ENCODE measurements at regions not wholly inside any gene's neighbourhood (a gene's known extent, or its start where the extent isn't known, plus 50 kb on each side); places are given as distances from the start of the nearest gene placed in this dataset.
"Not testable (repeated sequence)": the region's sequence is repeated elsewhere in the genome, so short reads cannot be mapped to it uniquely, and the experiment has no call there.

DNA sequence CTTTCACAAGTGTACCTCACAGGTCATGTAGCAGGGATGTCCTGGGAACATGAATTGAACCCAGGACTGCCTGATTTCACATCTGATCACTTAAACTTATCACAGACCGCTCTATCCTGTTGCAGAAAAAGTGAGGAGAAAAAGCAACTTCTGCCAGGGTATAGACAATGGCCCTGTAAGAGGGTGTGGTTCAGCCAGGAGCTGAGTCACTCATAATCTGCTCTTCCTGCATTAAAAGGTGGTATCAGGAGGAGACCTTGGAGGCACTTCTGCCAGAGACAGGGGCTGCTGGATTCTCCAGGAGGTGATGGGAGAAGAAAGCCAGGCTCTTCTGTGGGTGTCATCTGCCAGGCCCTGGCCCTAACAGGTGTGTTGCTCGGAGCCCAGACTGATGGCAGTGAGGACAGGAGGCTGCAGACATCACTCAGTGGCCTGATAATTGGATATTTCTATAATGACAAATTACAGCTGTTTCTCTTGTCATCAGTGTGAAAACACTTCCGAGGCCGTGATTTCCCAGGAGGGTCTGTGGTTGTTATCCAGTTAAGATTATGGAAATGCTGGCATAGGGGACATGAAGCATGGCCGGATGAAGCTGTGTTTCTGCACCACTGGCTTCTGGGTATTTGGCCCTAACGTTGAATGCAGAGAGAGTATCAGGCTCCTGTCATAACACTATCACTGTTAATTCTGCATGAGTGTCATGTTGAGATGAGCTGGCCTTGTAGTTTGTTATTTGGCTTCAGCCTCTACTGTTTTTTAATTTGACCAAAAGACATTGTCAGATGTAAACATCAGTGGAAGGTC lies 125.1 kb upstream of the ZBED5 start:
- no peaks in the 10 kb centered on the region for H3K4me1 Mint-ChIP-seq (ENCODE audit: low read depth)
- CTCF ChIA-PET: no interaction called here

DNA sequence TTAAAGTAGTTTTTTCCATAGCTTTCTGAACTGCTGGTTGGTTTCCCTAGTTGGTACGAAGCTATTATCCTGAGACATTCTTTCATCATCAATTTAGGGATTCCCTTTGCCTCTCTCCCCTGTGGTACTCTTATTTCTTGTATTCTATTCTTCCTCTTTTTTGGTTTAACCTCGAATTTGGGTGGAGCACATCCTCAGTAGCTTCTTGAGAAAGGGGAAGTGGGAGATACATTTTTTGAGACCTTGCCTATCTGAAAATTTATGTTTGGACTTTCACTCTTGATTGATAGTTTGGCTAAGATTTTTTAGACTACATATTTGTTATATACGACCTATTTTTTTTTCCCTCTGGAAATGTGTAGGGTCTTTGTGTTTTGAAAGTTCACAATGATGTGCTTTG lies 121.7 kb upstream of the ZBED5 start:
- H3K4me1 Mint-ChIP-seq (ENCODE audit: low read depth): no peaks in the 10 kb centered on the region
- H3K36me3 Mint-ChIP-seq (ENCODE audit: low read depth): no peaks in the 10 kb centered on the region
- no peak for DNase-seq
- no peak overlapping the region for H3K4me3 Mint-ChIP-seq
- CTCF ChIA-PET: interaction anchor here (0.6 to 0.7 kb wide), 3 partner anchors 42 to 900 kb away, joined by 3 read pairs; no protein-coding TSS in a partner anchor
- intact Hi-C loops (cut with micrococcal nuclease): no loop called here
- no peak overlapping the region for H3K27ac Mint-ChIP-seq
- H3K27me3 Mint-ChIP-seq (ENCODE audit: low read depth): no peaks in the 10 kb centered on the region
- no peaks in the 10 kb centered on the region for H3K9me3 Mint-ChIP-seq

More for the DNA sequence above, 125.1 kb upstream of the ZBED5 start:
- no peaks in the 10 kb centered on the region for H3K36me3 Mint-ChIP-seq (ENCODE audit: low read depth)
- no peak for DNase-seq
- no peaks in the 10 kb centered on the region for H3K9me3 Mint-ChIP-seq
- intact Hi-C loops (cut with micrococcal nuclease): no loop called here
- H3K27ac Mint-ChIP-seq: no peak overlapping the region
- H3K4me3 Mint-ChIP-seq: no peak overlapping the region
- H3K27me3 Mint-ChIP-seq (ENCODE audit: low read depth): no peaks in the 10 kb centered on the region

DNA sequence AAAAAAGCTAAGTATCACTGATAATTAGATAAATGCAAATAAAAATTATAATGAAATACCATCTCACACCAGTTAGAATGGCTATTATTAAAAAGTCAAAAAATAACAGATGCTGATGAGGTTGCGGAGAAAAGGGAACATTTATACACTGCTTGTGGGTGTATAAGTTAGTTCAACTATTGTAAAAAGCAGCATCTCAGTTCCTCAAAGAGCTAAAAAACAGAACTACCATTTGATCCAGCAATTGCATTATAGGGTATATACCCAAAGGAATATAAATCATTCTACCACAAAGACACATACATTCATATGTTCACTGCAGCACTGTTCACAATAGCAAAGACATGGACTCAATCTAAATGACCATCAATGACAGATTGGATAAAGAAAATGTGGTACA lies 120.3 kb upstream of the ZBED5 start:
- Mint-ChIP-seq H3K36me3 (ENCODE audit: low read depth) (no peaks in the 10 kb centered on the region), H3K4me1 (ENCODE audit: low read depth) (no peaks in the 10 kb centered on the region), H3K27me3 (ENCODE audit: low read depth) (no peaks in the 10 kb centered on the region), H3K27ac (no peak overlapping the region), H3K4me3 (no peak overlapping the region), H3K9me3 (no peaks in the 10 kb centered on the region)
- no peak for DNase-seq
- CTCF ChIA-PET: no interaction called here
- intact Hi-C loops (cut with micrococcal nuclease): no loop called here

DNA sequence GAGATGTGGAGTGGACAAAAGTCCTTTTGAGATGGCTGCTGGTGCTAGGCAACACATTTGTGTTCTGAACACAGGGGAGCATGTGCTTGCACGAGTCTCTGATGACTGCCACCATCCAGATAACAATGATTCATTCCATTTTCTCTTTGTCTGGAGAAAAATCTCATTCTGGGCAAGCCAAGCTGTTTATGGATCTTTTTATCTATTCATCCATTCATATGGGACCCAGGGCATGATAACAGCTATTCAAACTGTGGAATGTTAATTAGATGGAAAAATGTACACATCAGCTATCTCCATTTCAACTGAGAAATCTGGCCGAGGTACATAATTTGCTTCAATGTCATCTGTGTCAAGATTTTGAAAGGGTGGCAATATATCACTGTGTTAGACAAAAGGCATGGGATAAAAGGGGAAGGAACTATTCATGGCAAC lies 117.5 kb upstream of the ZBED5 start:
- no peaks in the 10 kb centered on the region for H3K27me3 Mint-ChIP-seq (ENCODE audit: low read depth)
- DNase-seq: no peak
- H3K27ac Mint-ChIP-seq: no peak overlapping the region
- H3K9me3 Mint-ChIP-seq: no peaks in the 10 kb centered on the region
- no peak overlapping the region for H3K4me3 Mint-ChIP-seq
- no peaks in the 10 kb centered on the region for H3K36me3 Mint-ChIP-seq (ENCODE audit: low read depth)
- CTCF ChIA-PET: no interaction called here
- H3K4me1 Mint-ChIP-seq (ENCODE audit: low read depth): no peaks in the 10 kb centered on the region
- intact Hi-C loops (cut with micrococcal nuclease): no loop called here

GRCh38 chr11:10973416-10973815 lies 115.6 kb upstream of the ZBED5 start:
- H3K4me1 Mint-ChIP-seq (ENCODE audit: low read depth): no peaks in the 10 kb centered on the region
- intact Hi-C loops (cut with micrococcal nuclease): no loop called here
- no peaks in the 10 kb centered on the region for H3K9me3 Mint-ChIP-seq
- no peak overlapping the region for H3K27ac Mint-ChIP-seq
- H3K27me3 Mint-ChIP-seq (ENCODE audit: low read depth): no peaks in the 10 kb centered on the region
- CTCF ChIA-PET: no interaction called here
- no peak overlapping the region for H3K4me3 Mint-ChIP-seq
- H3K36me3 Mint-ChIP-seq (ENCODE audit: low read depth): no peaks in the 10 kb centered on the region
- no peak for DNase-seq

DNA sequence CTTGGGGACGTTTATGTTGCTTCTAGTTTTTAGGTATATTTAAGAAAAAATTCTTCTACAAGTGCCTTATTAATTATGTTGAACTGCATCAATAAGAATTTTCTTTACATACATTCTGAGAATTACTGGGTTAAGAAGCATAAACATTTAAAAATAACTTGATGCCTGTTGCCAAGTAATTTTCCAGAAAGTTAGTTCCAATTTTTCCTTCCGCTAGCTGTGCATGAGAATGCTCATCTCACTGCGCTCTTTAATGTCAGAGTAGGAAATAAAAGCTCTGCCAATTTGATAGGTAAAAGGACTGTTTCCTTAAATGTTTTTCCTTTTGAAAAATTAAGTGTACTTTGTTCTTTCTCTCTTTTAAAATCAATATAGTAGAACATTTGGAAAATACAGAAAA lies 113.1 kb upstream of the ZBED5 start:
- Mint-ChIP-seq H3K36me3 (ENCODE audit: low read depth) (no peaks in the 10 kb centered on the region), H3K9me3 (no peaks in the 10 kb centered on the region), H3K27me3 (ENCODE audit: low read depth) (no peaks in the 10 kb centered on the region), H3K4me3 (no peak overlapping the region), H3K4me1 (ENCODE audit: low read depth) (no peaks in the 10 kb centered on the region), H3K27ac (no peak overlapping the region)
- CTCF ChIA-PET: no interaction called here
- no peak for DNase-seq
- intact Hi-C loops (cut with micrococcal nuclease): no loop called here

GRCh38 chr11:10969387-10969786 lies 111.5 kb upstream of the ZBED5 start:
- no peaks in the 10 kb centered on the region for H3K36me3 Mint-ChIP-seq (ENCODE audit: low read depth)
- no peak overlapping the region for H3K27ac Mint-ChIP-seq
- intact Hi-C loops (cut with micrococcal nuclease): no loop called here
- no peak overlapping the region for H3K4me3 Mint-ChIP-seq
- H3K27me3 Mint-ChIP-seq (ENCODE audit: low read depth): no peaks in the 10 kb centered on the region
- no peak for DNase-seq
- CTCF ChIA-PET: no interaction called here
- H3K4me1 Mint-ChIP-seq (ENCODE audit: low read depth): no peaks in the 10 kb centered on the region
- H3K9me3 Mint-ChIP-seq: peaks cover 4% of the 10 kb centered on the region

DNA sequence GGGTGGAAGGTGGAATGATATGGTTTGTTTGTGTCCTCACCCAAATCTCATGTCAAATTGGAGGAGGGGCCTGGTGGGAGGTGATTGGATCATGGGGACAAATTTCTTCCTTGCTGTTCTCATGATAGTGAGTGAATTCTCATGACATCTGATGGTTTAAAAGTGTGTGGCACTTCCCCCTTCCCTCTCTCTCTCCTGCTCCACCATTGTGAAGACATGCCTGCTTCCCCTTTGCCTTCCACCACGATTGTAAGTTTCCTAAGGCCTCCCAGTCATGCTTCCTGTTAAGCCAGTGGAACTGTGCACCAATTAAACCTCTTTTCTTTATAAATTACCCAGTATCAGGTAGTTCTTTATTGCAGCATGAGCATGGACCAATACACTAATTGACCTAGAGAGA lies 99.0 kb upstream of the ZBED5 start:
- H3K36me3 Mint-ChIP-seq (ENCODE audit: low read depth); DNase-seq; H3K4me3 Mint-ChIP-seq; H3K4me1 Mint-ChIP-seq (ENCODE audit: low read depth); intact Hi-C loops (cut with micrococcal nuclease); CTCF ChIA-PET; H3K27ac Mint-ChIP-seq; H3K9me3 Mint-ChIP-seq: not testable (repeated sequence)
- H3K27me3 Mint-ChIP-seq (ENCODE audit: low read depth): peaks cover 20% of the 10 kb centered on the region

GRCh38 chr11:10955616-10956015 lies 97.8 kb upstream of the ZBED5 start:
- Mint-ChIP-seq H3K36me3 (ENCODE audit: low read depth) (peaks cover 3% of the 10 kb centered on the region), H3K27ac (no peak overlapping the region), H3K9me3 (peaks cover 5% of the 10 kb centered on the region), H3K27me3 (ENCODE audit: low read depth) (peaks cover 19% of the 10 kb centered on the region), H3K4me1 (ENCODE audit: low read depth) (no peaks in the 10 kb centered on the region), H3K4me3 (no peak overlapping the region)
- CTCF ChIA-PET: interaction anchor here (1.0 kb wide), 1 partner anchor 22 kb away, joined by 4 read pairs; no protein-coding TSS in a partner anchor
- intact Hi-C loops (cut with micrococcal nuclease): no loop called here
- DNase-seq: no peak

- CTCF ChIA-PET: interaction anchor here (0.6 kb wide), 1 partner anchor 11 kb away, joined by 4 read pairs; no protein-coding TSS in a partner anchor
- peaks cover 3% of the 10 kb centered on the region for H3K9me3 Mint-ChIP-seq
- intact Hi-C loops (cut with micrococcal nuclease): no loop called here
- no peak for DNase-seq
- H3K4me1 Mint-ChIP-seq (ENCODE audit: low read depth): no peaks in the 10 kb centered on the region
- H3K36me3 Mint-ChIP-seq (ENCODE audit: low read depth): peaks cover 2% of the 10 kb centered on the region
- H3K27me3 Mint-ChIP-seq (ENCODE audit: low read depth): peaks cover 18% of the 10 kb centered on the region
- H3K4me3 Mint-ChIP-seq: no peak overlapping the region
- no peak overlapping the region for H3K27ac Mint-ChIP-seq
Observed at GRCh38 chr11:10954184-10954583, 96.3 kb upstream of the ZBED5 start.

GRCh38 chr11:10952872-10953271 lies 95.0 kb upstream of the ZBED5 start:
- intact Hi-C loops (cut with micrococcal nuclease): no loop called here
- CTCF ChIA-PET: interaction anchor here (0.7 to 0.9 kb wide), 2 partner anchors 16 to 75 kb away, joined by 3 to 4 read pairs; no protein-coding TSS in a partner anchor
- no peak for DNase-seq
- H3K4me1 Mint-ChIP-seq (ENCODE audit: low read depth): no peaks in the 10 kb centered on the region
- no peak overlapping the region for H3K4me3 Mint-ChIP-seq
- no peak overlapping the region for H3K27ac Mint-ChIP-seq
- peaks cover 1% of the 10 kb centered on the region for H3K36me3 Mint-ChIP-seq (ENCODE audit: low read depth)
- no peaks in the 10 kb centered on the region for H3K9me3 Mint-ChIP-seq
- H3K27me3 Mint-ChIP-seq (ENCODE audit: low read depth): peaks cover 23% of the 10 kb centered on the region

GRCh38 chr11:10947935-10948334 lies 90.1 kb upstream of the ZBED5 start:
- H3K9me3 Mint-ChIP-seq: not testable (repeated sequence)

DNA sequence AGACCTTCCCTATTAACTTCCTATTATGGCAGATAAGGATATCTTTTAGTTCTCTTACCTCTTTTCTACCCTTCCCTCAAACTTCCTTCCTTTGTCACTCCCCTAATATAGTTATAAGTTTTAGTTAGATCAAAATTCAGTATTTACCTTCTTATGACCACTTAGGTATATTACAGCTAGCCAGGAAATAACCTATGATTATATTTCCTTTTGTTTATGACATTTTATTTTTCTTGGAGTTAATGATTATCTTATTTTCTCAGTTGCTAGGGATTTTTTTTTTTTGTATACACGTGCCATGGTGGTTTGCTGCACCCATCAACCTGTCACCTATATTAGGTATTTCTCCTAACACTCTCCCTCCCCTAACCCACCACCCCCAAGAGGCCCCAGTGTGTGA lies 88.2 kb upstream of the ZBED5 start:
- H3K9me3 Mint-ChIP-seq: no peaks in the 10 kb centered on the region
- no peaks in the 10 kb centered on the region for H3K36me3 Mint-ChIP-seq (ENCODE audit: low read depth)
- DNase-seq: no peak
- peaks cover 3% of the 10 kb centered on the region for H3K4me1 Mint-ChIP-seq (ENCODE audit: low read depth)
- CTCF ChIA-PET: no interaction called here
- peaks cover 15% of the 10 kb centered on the region for H3K27me3 Mint-ChIP-seq (ENCODE audit: low read depth)
- H3K4me3 Mint-ChIP-seq: no peak overlapping the region
- no peak overlapping the region for H3K27ac Mint-ChIP-seq
- intact Hi-C loops (cut with micrococcal nuclease): no loop called here

More at GRCh38 chr11:10947935-10948334, 90.1 kb upstream of the ZBED5 start:
- intact Hi-C loops (cut with micrococcal nuclease); CTCF ChIA-PET; H3K4me1 Mint-ChIP-seq (ENCODE audit: low read depth); H3K27ac Mint-ChIP-seq; H3K4me3 Mint-ChIP-seq; DNase-seq; H3K36me3 Mint-ChIP-seq (ENCODE audit: low read depth): not testable (repeated sequence)
- peaks cover 19% of the 10 kb centered on the region for H3K27me3 Mint-ChIP-seq (ENCODE audit: low read depth)

Data from activated naive CD4-positive, alpha-beta T cell treated with anti-CD3 and anti-CD28 coated beads for 36 hours (primary cell).